ENCODE measurements at regions not wholly inside any gene's neighbourhood (a gene's known extent, or its start where the extent isn't known, plus 50 kb on each side); places are given as distances from the start of the nearest gene placed in this dataset.

DNA sequence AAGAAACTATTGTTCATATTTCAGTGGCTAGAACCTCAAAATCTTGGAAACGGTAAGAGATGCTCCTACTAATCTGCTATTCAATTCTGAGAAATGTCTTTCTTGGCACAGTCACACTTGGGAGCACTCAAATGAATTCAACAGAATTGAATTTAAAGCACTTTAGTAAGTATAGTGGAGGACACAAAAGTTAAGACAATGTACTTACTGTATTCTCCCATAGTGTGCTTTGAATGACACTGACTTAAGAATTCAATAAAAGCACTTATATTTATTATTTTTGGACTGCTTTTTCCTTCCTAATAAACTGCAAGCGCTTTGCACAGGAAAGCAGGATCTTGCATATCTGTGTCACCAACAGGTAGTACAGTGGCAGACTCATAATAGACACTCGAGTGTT, 156.1 kb upstream of the RIMS1 start:
- Mint-ChIP-seq H3K27me3 (ENCODE audit: insufficient read depth, unreplicated experiment) (peaks cover 53% of the 10 kb centered on the region), H3K9me3 (ENCODE audit: unreplicated experiment) (no peaks in the 10 kb centered on the region), H3K36me3 (ENCODE audit: insufficient read depth, unreplicated experiment) (no peaks in the 10 kb centered on the region), H3K27ac (ENCODE audit: low read depth, unreplicated experiment) (no peak overlapping the region), H3K4me3 (ENCODE audit: unreplicated experiment) (no peak overlapping the region), H3K4me1 (ENCODE audit: insufficient read depth, unreplicated experiment) (no peaks in the 10 kb centered on the region)
- intact Hi-C loops (cut with micrococcal nuclease) = no loop called here
- BruUV-seq (replicated peaks) = no TSS peak
- ChIA-PET CTCF (no interaction called here), POLR2A (no interaction called here)
- DNase-seq (ENCODE audit: unreplicated experiment) = no peak
- TF ChIP-seq, protein P1, sequence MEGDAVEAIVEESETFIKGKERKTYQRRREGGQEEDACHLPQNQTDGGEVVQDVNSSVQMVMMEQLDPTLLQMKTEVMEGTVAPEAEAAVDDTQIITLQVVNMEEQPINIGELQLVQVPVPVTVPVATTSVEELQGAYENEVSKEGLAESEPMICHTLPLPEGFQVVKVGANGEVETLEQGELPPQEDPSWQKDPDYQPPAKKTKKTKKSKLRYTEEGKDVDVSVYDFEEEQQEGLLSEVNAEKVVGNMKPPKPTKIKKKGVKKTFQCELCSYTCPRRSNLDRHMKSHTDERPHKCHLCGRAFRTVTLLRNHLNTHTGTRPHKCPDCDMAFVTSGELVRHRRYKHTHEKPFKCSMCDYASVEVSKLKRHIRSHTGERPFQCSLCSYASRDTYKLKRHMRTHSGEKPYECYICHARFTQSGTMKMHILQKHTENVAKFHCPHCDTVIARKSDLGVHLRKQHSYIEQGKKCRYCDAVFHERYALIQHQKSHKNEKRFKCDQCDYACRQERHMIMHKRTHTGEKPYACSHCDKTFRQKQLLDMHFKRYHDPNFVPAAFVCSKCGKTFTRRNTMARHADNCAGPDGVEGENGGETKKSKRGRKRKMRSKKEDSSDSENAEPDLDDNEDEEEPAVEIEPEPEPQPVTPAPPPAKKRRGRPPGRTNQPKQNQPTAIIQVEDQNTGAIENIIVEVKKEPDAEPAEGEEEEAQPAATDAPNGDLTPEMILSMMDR (IDR thresholded peaks at IDR 0.05; ENCODE audit: unreplicated experiment) = no peak

DNA sequence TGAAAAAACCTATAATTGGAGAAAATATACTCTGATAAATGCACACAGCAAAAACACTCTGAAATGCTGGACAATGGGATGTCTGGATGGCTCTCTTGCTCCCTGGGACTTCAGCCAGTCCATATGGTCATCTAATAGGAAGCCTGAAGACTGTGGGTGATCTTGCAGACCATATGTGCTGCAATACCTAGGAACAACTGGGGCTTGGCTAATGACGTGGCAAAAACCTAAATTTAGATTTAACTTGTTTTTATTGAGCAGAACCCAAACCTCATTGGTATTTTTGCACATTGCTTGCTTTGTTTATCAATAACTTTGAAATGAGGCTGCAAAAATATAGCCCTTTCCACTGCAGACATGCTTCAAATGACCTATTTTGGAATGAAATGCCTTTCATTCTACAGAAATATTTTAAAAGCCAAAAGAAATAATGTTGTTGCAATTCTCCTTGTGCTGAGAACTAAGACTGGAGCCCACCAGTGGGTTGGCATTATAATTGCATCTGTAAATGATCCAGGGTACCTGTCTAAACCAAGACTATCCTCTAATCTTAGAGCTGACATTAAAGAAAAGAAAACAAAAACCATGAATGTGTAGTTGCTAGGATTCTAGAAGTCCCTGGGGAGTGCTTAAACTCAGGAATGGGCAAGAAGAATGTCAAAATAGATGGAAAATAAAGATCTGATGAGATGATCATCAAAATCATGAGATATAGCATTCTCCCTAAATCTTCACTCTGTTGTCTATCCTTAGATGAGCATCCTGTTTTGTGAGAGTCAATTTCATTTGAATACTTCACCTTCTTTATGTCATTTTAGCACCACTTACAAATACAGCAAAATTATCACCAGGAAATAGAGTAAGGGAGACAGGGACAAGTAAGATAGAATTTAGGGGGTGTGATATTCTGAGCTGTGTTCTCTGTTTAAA, 152.1 kb upstream of the RIMS1 start:
- no TSS peak for BruUV-seq (replicated peaks)
- intact Hi-C loops (cut with micrococcal nuclease) = no loop called here
- peaks cover 52% of the 10 kb centered on the region for H3K27me3 Mint-ChIP-seq (ENCODE audit: insufficient read depth, unreplicated experiment)
- DNase-seq (ENCODE audit: unreplicated experiment) = no peak
- TF ChIP-seq, protein P1 (IDR thresholded peaks at IDR 0.05; ENCODE audit: unreplicated experiment) = no peak
- no peaks in the 10 kb centered on the region for H3K36me3 Mint-ChIP-seq (ENCODE audit: insufficient read depth, unreplicated experiment)
- H3K4me3 Mint-ChIP-seq (ENCODE audit: unreplicated experiment) = no peak overlapping the region
- H3K27ac Mint-ChIP-seq (ENCODE audit: low read depth, unreplicated experiment) = no peak overlapping the region
- H3K9me3 Mint-ChIP-seq (ENCODE audit: unreplicated experiment) = no peaks in the 10 kb centered on the region
- CTCF ChIA-PET = no interaction called here
- H3K4me1 Mint-ChIP-seq (ENCODE audit: insufficient read depth, unreplicated experiment) = no peaks in the 10 kb centered on the region
- POLR2A ChIA-PET = no interaction called here

DNA sequence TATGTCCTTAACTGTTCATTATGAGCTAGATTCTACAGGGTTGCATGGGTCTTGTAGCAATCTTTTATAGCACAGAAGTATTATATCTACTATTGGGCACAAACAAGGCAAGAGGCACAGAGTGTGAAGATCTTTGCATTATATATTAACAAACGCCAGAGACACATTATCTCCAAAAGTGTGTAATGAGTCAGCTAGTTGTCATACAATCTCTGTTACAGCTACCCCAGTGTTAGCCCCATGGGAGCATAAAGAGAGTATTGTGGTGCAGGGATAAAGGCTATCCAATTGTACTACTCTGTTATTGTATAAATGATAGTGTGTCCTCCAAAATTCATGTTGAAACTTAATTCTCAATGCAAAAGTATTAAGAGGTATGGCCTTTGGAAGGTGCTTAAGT, 148.4 kb upstream of the RIMS1 start:
- ChIA-PET CTCF (no interaction called here), POLR2A (no interaction called here)
- no peaks in the 10 kb centered on the region for H3K36me3 Mint-ChIP-seq (ENCODE audit: insufficient read depth, unreplicated experiment)
- H3K27ac Mint-ChIP-seq (ENCODE audit: low read depth, unreplicated experiment) = no peak overlapping the region
- TF ChIP-seq, protein P1 (IDR thresholded peaks at IDR 0.05; ENCODE audit: unreplicated experiment) = no peak
- H3K4me3 Mint-ChIP-seq (ENCODE audit: unreplicated experiment) = no peak overlapping the region
- DNase-seq (ENCODE audit: unreplicated experiment) = no peak
- peaks cover 4% of the 10 kb centered on the region for H3K4me1 Mint-ChIP-seq (ENCODE audit: insufficient read depth, unreplicated experiment)
- no TSS peak for BruUV-seq (replicated peaks)
- no peaks in the 10 kb centered on the region for H3K9me3 Mint-ChIP-seq (ENCODE audit: unreplicated experiment)
- intact Hi-C loops (cut with micrococcal nuclease) = no loop called here
- H3K27me3 Mint-ChIP-seq (ENCODE audit: insufficient read depth, unreplicated experiment) = peaks cover 70% of the 10 kb centered on the region

DNA sequence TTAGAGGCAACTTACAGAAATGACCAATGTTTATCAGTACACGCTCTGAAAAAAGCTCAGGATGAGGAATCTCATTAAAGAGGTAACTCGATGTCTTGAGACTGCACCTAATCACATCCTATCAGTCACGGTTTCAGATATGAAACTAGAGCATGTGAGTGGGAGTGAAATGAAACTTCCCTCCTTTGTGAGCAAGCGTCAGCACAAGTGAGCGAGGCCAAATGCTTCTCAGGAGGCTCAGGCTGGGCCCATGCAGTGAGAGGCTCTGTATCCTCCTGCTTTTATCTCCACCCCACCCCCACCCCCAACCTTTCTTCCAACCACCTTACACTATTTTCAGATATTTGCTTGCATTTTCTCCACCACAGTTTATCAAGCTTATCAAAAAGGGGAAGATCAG, 140.8 kb upstream of the RIMS1 start:
- DNase-seq (ENCODE audit: unreplicated experiment) = no peak
- CTCF ChIA-PET = no interaction called here
- TF ChIP-seq, protein P1 (IDR thresholded peaks at IDR 0.05; ENCODE audit: unreplicated experiment) = no peak
- peaks cover 37% of the 10 kb centered on the region for H3K27me3 Mint-ChIP-seq (ENCODE audit: insufficient read depth, unreplicated experiment)
- no TSS peak for BruUV-seq (replicated peaks)
- no peaks in the 10 kb centered on the region for H3K9me3 Mint-ChIP-seq (ENCODE audit: unreplicated experiment)
- H3K4me1 Mint-ChIP-seq (ENCODE audit: insufficient read depth, unreplicated experiment) = peaks cover 4% of the 10 kb centered on the region
- intact Hi-C loops (cut with micrococcal nuclease) = no loop called here
- POLR2A ChIA-PET = no interaction called here
- H3K36me3 Mint-ChIP-seq (ENCODE audit: insufficient read depth, unreplicated experiment) = no peaks in the 10 kb centered on the region
- H3K27ac Mint-ChIP-seq (ENCODE audit: low read depth, unreplicated experiment) = no peak overlapping the region
- no peak overlapping the region for H3K4me3 Mint-ChIP-seq (ENCODE audit: unreplicated experiment)
